Cardiac fibroblast (primary cell): ENCODE measurements at regions not wholly inside any gene's neighbourhood (a gene's known extent, or its start where the extent isn't known, plus 50 kb on each side); places are given as distances from the start of the nearest gene placed in this dataset.

Source experiments
- DNase-seq, 2 donors: peaks; one replicate each; pipeline versions ENCODE4 v3.0.0 to v3.0.0-alpha.2; 2010; ENCODE audit warnings: low read depth in 2 of 2
- H3K4me3 ChIP-seq, 2 donors: replicated peaks in 1 of 2; 1 replicate in 1 of 2; 2 replicates in 1 of 2; pipeline ENCODE4 v1.5.1; 2011; ENCODE audit warnings: low read depth in 2 of 2, low read length in 2 of 2, mild to moderate bottlenecking in 2 of 2, moderate library complexity in 1 of 2
- CTCF ChIP-seq: IDR thresholded peaks from one replicate; pipeline ENCODE4 v1.5.1; 2011; ENCODE audit warnings: low read depth, mild to moderate bottlenecking, low read length, inconsistent platforms

- H3K4me3 ChIP-seq = no peak overlapping the region
- TF ChIP-seq CTCF = no peak
- DNase-seq = no peak
These were observed 173.9 kb upstream of the UBL3 start for GRCh38 chr13:30024125-30024865.

- no peak overlapping the region for H3K4me3 ChIP-seq
- TF ChIP-seq CTCF = no peak
- no peak for DNase-seq
These were observed 172.9 kb upstream of the UBL3 start for GRCh38 chr13:30023196-30023895.

- TF ChIP-seq CTCF = no peak
- DNase-seq = no peak
- H3K4me3 ChIP-seq = no peak overlapping the region
These were observed 172.4 kb upstream of the UBL3 start for GRCh38 chr13:30022796-30023195.

- DNase-seq = no peak
- TF ChIP-seq CTCF = no peak
- H3K4me3 ChIP-seq = no peak overlapping the region
These were observed 171.8 kb upstream of the UBL3 start for GRCh38 chr13:30022256-30022655.

- H3K4me3 ChIP-seq = no peak overlapping the region
- no peak for TF ChIP-seq CTCF
- DNase-seq = no peak
These were observed 171.2 kb upstream of the UBL3 start for GRCh38 chr13:30021611-30022010.

GRCh38 chr13:30020726-30021312 lies 170.4 kb upstream of the UBL3 start:
- peak in 1 of 2 donors; percentile 34 for DNase-seq
- TF ChIP-seq CTCF = no peak
- H3K4me3 ChIP-seq = no peak overlapping the region
